ENCODE measurements at regions not wholly inside any gene's neighbourhood (a gene's known extent, or its start where the extent isn't known, plus 50 kb on each side); places are given as distances from the start of the nearest gene placed in this dataset.

DNA sequence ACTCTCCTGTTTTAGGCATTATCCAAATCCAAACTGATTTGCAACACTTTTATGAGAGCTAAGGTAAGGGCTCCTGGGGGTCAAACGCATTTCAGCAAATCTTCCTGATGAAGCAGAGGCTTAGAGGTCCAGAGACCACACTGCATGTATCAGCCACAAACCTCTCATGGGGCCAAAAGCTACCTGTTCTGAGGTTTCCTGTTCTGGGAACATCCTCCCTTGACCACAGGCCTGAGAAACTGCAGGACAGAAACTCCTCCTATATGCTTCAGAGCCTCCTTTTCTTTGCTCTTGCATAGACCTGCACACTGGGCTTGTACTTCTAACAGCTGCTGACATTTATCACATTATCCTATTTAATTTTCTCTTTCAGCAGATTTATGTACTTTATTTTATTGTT, 92.6 kb downstream of the OR2K2 start:
- H3K9me3 ChIP-seq: no peaks in the 10 kb centered on the region
- H3K4me3 ChIP-seq: no peak overlapping the region
- DNase-seq (ENCODE audit: low spot score in 2 of 2): no peak
- intact Hi-C loops (cut with DNase I): no loop called here
- H3K4me1 ChIP-seq: no peaks in the 10 kb centered on the region
- no peaks in the 10 kb centered on the region for H3K36me3 ChIP-seq
- TF ChIP-seq, protein P1, sequence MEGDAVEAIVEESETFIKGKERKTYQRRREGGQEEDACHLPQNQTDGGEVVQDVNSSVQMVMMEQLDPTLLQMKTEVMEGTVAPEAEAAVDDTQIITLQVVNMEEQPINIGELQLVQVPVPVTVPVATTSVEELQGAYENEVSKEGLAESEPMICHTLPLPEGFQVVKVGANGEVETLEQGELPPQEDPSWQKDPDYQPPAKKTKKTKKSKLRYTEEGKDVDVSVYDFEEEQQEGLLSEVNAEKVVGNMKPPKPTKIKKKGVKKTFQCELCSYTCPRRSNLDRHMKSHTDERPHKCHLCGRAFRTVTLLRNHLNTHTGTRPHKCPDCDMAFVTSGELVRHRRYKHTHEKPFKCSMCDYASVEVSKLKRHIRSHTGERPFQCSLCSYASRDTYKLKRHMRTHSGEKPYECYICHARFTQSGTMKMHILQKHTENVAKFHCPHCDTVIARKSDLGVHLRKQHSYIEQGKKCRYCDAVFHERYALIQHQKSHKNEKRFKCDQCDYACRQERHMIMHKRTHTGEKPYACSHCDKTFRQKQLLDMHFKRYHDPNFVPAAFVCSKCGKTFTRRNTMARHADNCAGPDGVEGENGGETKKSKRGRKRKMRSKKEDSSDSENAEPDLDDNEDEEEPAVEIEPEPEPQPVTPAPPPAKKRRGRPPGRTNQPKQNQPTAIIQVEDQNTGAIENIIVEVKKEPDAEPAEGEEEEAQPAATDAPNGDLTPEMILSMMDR (IDR thresholded peaks at IDR 0.05): no peak
- H3K27ac ChIP-seq: no peak overlapping the region
- no peaks in the 10 kb centered on the region for H3K27me3 ChIP-seq

DNA sequence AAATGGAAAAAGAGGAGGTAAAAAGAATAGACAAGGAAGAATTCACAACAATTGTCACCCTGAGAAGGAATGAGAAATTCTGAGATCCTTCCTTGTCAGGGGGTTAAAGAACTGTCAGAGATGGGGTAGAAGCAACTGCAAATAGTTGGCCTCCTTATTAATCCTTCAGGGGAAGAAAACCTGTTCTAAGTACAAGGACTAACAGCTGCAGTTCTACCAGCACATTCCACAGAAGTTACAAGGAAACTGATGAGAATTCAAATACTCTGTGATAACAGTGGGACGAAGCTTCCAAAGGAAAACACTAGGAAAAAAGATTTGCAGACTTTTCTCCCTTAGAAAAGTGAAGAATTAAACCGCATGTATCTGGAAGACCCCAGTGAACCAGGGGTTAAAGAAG, 93.7 kb downstream of the OR2K2 start:
- Histone ChIP-seq H3K4me1 (no peaks in the 10 kb centered on the region), H3K27me3 (no peaks in the 10 kb centered on the region), H3K9me3 (no peaks in the 10 kb centered on the region), H3K27ac (no peak overlapping the region), H3K4me3 (no peak overlapping the region), H3K36me3 (no peaks in the 10 kb centered on the region)
- TF ChIP-seq, protein P1 (IDR thresholded peaks at IDR 0.05): no peak
- DNase-seq (ENCODE audit: low spot score in 2 of 2): no peak
- intact Hi-C loops (cut with DNase I): no loop called here

DNA sequence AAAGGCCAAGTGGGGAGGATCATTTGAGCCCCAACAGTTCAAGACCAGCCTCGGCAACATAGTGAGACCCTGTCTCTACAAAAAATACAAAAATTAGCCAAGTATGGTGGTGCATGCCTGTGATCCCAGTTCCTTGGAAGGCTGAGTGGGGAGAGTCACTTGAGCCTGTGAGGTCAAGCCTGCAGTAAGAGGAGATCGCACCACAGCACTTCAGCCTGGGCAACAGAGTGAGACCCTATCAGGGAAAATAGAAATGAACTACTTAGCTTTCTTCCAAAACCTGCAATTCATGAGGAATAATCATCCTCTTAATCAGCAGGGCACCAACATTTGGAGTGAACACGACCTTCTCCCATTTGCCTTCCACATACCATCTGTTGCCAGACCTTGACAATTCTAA, 96.1 kb downstream of the OR2K2 start:
- no peaks in the 10 kb centered on the region for H3K9me3 ChIP-seq
- DNase-seq (ENCODE audit: low spot score in 2 of 2): no peak
- intact Hi-C loops (cut with DNase I): no loop called here
- no peaks in the 10 kb centered on the region for H3K27me3 ChIP-seq
- no peaks in the 10 kb centered on the region for H3K36me3 ChIP-seq
- no peaks in the 10 kb centered on the region for H3K4me1 ChIP-seq
- no peak overlapping the region for H3K27ac ChIP-seq
- no peak overlapping the region for H3K4me3 ChIP-seq
- TF ChIP-seq, protein P1 (IDR thresholded peaks at IDR 0.05): no peak

DNA sequence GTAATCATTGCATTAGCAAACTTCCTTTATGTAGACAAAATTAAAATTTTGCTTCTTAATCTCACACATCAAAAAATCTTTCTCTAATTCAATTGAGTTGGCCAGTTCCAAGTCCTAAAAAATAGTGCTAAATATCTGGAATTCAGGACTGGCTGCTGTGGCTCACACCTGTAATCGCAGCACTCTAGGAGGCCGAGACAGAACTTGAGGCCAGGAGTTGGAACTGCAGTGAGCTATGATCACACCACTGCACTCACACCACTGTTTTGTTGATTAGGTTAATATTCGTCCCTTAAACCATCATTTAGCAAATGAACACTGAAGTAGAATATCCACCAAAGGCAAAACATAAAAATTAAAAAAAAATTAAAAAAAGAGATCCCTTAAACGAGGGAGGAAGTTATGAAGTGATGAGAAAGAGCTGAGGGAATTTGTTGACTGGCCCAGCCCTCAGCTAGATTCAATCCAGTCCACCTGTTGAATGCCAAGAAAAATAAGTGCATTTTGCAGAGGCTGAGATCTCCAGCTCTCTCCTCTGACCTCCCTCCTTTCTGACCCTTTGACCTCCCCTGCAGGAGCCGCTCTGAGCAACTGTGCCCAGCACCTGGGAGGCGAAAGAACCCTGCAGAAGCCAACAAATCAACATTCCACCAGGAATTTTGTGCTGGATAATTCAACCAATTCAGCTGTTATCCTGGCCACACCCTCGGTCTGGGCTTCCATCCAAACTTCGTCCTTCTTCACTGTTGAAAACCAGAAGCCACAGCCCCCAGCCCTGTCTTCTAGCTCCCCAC, 96.8 kb downstream of the OR2K2 start:
- H3K27ac ChIP-seq: no peak overlapping the region
- H3K36me3 ChIP-seq: no peaks in the 10 kb centered on the region
- no peaks in the 10 kb centered on the region for H3K4me1 ChIP-seq
- intact Hi-C loops (cut with DNase I): no loop called here
- TF ChIP-seq, protein P1 (IDR thresholded peaks at IDR 0.05): no peak
- no peaks in the 10 kb centered on the region for H3K27me3 ChIP-seq
- no peak for DNase-seq (ENCODE audit: low spot score in 2 of 2)
- H3K9me3 ChIP-seq: no peaks in the 10 kb centered on the region
- H3K4me3 ChIP-seq: no peak overlapping the region

DNA sequence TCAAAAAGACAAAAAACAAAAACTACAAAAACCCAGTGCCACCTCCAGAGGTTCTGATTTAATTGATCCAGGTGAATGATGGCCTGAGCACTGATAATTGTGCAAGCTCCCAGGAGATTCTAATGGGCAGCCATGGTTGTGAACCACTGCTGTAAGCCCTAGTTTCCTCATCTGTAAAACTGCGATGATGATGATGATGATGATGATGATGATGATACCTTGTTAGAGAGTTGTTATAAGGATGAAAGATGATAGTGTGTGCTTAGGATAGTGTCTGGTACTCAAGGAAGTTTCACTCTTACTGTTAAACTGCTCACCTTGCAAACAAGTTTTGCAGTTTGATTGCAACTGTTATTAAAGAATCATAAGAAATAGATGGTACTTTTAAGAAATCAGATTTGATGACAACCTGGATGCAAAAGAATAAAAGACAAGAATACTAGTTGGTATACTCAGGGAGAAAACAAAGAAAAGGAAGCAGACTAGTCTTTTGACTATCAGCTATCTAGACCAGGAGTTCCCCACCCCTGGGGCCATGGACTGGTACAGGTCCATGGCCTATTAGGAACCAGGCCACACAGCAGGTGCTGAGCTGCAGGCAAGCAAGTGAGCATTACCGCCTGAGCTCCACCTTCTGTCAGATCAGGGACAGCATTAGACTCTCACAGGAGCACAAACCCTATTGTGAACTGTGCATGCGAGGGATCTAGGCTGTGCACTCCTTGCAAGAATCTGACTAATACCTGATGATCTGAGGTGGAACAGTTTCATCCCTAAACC, 98.0 kb downstream of the OR2K2 start:
- TF ChIP-seq, protein P1 (IDR thresholded peaks at IDR 0.05): no peak

More for the DNA sequence above, 98.0 kb downstream of the OR2K2 start:
- H3K27ac ChIP-seq: no peak overlapping the region
- H3K36me3 ChIP-seq: no peaks in the 10 kb centered on the region
- DNase-seq (ENCODE audit: low spot score in 2 of 2): no peak
- intact Hi-C loops (cut with DNase I): no loop called here
- no peaks in the 10 kb centered on the region for H3K9me3 ChIP-seq
- no peaks in the 10 kb centered on the region for H3K4me1 ChIP-seq
- no peak overlapping the region for H3K4me3 ChIP-seq
- no peaks in the 10 kb centered on the region for H3K27me3 ChIP-seq

All from ascending aorta (tissue), 2 donors.